Stimulated activated CD8-positive, alpha-beta memory T cell treated with anti-CD3 and anti-CD28 coated beads, Interleukin-15, amount 100 ng/mL, for 48 hours (primary cell): ENCODE measurements at regions not wholly inside any gene's neighbourhood (a gene's known extent, or its start where the extent isn't known, plus 50 kb on each side); places are given as distances from the start of the nearest gene placed in this dataset.

ENCODE experiments used
- DNase-seq, 2 donors: peaks; one replicate each; pipeline ENCODE4 v3.0.0-alpha.2; 2020; ENCODE audit warnings: low read depth in 2 of 2

GRCh38 chrX:15983034-15983433, 128.4 kb upstream of the AP1S2 start:
- no peak for DNase-seq

- DNase-seq: no peak
Measured at GRCh38 chrX:15977644-15978043, 123.0 kb upstream of the AP1S2 start.

GRCh38 chrX:15976396-15976795, 121.8 kb upstream of the AP1S2 start:
- DNase-seq: no peak

- no peak for DNase-seq
Measured at GRCh38 chrX:15973946-15974345, 119.3 kb upstream of the AP1S2 start.

DNA sequence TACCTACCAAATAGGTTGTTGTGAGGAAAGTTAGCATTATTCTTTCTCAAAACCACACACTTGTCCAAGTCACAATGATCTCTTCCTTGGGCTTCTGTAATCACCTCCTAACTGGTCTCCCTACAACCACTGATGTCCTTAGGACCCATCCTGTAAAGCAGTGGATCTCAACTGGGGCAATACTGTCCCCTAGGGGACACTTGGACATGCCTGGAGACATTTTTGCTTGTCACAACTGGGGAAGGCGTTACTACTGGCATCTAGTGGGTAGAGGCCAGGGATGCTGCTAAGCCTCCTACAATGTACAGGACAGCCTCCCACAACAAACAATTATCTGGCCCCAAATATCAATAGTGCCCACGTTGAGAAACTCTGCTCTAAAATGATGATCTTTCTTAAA, 118.7 kb upstream of the AP1S2 start:
- DNase-seq: peak in 1 of 2 donors; percentile 6

DNA sequence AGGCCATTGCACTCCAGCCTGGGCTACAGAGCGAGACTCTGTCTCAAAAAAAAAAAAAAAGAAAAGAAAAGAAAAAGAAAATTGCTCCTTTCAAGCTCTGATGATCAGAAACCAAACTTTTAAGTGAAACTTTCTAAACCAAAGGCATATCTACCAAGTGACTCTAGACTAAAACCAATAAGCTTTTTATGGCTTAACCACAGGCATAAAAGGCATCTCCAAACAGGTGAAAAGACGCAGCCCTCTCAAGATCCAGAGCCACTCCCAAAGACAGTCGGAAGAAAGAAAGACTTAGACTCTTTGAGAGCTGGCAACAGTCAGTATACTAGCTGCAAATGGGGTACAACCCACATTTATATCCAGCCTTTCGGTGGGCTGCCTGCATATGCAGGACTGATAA, 117.1 kb upstream of the AP1S2 start:
- no peak for DNase-seq

DNA sequence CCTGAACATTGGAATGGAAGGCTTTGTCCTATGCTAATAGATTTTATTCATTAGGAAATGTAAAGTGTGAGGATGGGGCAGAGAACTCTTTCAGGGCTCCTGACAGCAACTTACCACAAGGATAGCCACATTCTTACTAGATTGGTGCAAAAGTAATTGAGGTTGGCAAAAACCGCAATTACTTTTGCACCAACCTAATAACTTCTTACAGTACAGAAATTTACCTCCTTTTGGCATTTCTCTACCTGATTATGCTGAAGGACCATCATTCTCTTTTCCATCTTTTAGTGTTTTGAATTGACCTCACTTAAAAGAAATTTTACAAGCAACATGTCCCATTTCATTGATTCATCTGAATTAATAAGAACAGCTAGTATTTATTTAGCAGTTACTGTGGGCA, 109.2 kb upstream of the AP1S2 start:
- no peak for DNase-seq

DNA sequence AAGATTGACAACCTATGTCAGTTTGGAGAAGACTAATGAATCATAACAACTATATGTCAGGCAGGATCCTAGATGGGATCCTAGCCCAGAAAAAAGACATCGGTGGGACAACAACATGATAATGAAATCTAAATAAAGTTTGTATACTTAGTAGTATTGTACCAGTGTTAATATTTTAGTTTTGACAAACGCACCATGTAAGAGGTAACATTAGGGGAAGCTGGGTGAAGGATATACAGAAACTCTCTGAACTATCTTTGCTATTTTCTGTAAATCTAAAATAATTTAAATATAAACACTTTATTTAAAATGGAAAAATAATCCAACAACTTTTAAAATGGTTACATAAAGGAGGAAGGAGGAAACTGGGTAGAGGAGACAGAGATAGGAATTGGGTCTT, 105.6 kb upstream of the AP1S2 start:
- no peak for DNase-seq

DNA sequence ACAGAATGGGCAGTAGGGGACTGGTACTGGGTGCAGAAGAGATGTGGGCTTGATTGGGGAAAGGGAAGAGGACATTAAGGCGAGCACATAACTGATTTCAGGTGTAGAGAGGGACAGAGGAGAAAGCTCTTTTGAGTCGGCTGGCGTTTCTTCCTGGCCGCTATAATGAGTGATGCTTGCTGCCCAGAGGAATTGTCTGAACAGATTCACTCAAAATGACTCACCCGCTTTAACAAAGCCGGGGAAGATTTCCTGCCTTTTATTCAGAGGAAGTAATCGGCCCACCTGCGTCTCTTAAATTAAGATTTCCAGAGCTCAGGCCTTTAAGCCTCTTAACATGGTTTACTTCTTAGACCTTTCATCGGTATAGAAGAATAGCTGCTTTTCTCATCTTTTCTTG, 102.1 kb upstream of the AP1S2 start:
- DNase-seq: no peak

DNA sequence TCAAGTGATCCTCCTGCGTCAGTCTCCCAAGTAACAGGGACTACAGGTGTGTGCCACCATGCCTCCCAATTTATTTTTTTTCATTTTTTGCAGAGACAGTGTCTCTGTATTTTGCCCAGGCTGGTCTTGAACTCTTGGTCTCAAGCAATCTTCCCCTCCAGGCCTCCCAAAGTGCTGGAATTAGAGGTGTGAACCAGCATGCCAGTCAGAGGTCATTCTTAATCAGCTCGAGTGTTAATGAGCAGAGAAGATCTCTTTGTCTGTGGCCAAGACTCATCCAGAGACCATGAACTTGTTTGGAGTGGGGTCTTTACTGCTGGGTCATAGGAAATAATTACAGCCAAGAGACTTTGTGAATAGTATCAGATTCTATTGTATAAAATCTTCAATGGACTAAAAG, 99.2 kb upstream of the AP1S2 start:
- DNase-seq: no peak

DNA sequence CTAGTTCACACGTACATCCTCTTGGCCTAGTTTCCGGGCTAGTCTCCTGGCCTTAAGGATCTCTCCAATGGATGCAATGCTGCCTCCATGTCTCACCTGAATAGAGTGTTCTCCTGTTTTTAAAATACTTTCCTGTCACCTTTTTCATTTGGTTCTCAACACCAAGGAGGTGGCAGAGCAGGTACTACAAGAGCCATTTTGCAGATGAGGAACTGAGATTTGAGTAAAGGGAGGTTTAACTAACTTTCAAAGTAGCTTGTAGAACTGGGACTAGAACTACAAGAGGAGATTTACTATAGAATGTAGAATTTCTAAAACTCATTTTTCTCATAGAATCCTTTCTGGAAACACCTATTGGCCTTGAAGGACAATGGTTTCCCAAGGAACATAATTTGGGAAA, 97.6 kb upstream of the AP1S2 start:
- DNase-seq: no peak

DNA sequence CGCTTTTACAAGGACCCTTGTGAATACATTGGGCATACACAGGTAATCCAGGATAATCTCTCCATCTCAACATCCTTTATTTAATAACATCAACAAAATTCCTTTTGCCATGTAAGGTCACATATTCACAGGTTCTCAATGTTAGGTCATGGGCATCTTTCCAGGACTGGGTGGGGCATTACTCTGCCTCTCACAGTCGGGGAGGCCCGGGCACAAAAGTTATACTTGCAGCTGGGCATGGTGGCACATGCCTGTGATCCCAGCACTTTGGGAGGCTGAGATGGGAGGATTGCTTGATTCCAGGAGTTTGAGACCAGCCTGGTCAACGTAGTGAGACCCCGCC, 93.7 kb upstream of the AP1S2 start:
- no peak for DNase-seq

- no peak for DNase-seq
Measured at GRCh38 chrX:15947648-15948317, 93.2 kb upstream of the AP1S2 start.

DNA sequence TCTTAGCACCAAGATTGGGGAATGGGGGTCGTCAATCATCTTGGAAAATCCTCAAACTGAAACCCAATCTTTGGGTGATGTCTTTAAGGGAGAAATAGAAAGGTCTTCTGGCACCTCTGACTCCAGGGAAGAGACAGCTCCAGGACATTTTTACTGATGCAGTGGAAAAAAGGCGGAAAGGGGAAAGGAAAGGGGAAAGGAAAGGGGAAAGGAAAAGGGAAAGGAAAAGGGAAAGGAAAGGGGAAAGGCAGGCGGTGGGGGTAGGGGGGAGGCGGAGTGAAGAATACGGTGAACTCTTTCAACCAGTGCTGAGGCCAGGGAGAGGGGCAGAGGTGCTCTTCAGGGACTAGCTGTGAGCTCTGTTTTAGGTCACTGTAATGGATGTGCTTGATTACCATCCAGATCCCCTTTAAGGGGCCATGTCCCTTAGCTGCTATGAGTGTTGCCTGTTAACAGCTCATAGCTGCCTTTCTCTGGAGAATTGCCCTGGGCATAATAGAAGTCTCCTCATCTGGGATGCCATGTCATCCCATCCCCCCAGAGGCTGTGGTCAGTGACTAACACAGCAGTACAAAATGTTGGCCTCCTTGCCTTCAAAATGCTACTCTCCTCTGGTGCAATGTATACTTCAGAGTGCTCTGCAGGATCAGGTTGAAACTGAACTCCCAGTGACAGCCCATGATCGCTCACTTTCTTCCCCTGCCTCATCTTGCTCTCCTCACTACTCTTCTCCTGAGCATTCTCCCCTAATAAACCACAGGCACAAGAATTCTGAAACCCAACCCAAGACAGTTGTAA, 92.4 kb upstream of the AP1S2 start:
- no peak for DNase-seq

GRCh38 chrX:15943391-15943790, 88.8 kb upstream of the AP1S2 start:
- DNase-seq: no peak

DNA sequence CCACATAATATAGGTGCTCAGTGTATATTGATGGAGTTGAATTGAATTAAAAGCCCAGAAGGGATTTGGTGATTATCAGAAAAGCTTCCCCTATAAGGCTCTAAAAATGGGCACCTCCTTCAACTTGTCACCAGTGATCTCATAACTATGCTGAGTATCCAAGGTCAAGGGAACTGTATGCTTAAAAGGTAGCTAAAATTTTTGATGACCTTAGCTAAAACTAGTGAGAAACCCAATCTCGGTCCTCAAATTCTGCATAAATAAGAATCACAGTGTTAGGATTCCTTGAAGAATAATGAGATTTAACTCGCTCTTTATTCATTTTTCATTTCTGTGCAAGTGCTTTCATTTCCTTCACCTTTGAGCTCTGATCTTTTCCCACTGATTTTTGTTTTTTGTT, 87.7 kb upstream of the AP1S2 start:
- DNase-seq: no peak

DNA sequence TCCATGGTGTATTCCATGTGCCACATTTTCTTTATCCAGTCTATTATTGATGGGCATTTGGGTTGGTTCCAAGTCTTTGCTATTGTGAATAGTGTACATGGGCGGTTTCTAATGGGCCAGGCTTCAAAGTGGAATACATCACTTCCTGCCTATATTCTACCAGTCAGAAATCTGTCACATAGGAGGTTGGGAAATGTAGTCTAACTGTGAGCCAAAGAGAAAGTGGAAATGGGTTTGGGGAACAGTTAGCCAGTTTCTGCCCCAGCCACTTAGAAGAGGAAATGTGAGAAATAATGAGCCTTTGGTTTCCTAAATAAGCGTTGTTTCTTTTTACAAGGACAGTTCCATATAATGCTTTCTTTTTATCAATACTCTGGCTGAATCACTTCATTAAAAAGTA, 85.1 kb upstream of the AP1S2 start:
- no peak for DNase-seq

DNA sequence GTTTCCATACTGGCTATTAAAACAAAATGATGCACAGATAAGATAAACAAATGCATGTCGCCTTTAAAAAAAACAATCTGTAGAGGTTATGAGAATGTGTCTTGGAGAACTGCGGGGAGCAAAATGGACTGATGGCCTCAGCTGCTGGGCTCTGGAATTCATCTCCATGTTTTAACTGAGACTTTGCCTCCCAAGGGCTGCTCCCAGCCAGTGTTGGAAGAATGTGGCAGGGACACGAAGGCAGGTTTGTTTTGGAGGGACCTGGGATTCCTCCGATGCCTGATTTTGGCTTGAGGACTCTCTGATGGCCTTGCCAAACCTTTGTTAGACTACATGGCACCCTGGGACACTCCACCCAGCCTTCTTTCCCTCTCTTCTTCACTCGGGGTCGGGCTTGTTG, 83.5 kb upstream of the AP1S2 start:
- DNase-seq: no peak

DNA sequence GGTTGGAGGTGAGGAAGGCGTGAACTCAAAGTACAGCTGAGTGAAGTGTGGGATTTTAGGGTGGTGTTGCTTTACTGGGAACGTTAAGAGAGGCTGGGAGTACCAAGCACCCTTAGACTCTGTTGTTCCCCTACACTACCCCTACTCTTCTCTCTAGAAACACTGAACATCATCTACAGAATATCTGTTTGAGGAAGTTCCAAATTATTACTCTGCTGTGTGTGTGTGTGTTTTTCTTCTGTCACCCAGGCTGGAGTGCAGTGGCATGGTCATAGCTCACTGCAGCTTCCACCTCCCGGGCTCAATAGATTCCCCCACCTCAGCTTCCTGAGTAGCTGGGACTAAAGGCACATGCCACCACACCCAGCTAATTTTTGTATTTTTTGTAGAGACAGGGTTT, 76.7 kb upstream of the AP1S2 start:
- no peak for DNase-seq

DNA sequence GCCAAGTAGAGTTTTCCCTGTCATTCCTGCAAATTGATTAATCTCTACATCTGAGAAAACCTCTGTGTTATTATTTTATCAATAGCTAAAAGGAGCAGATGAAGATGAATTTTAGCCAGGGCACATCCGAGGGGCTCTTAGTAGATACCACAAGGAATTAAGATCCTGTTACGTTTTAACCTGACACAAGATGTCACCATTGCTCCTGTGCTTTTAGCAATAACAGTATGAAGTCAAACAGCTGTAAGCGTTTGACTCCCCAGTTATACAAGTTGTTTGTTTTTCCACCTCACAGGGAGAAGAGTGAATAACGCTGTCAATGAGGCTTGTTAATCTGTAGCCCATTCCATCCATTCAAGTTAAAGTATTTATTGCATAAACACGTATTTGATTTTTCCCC, 76.0 kb upstream of the AP1S2 start:
- no peak for DNase-seq

- no peak for DNase-seq
Measured at GRCh38 chrX:15929194-15929593, 74.6 kb upstream of the AP1S2 start.

DNA sequence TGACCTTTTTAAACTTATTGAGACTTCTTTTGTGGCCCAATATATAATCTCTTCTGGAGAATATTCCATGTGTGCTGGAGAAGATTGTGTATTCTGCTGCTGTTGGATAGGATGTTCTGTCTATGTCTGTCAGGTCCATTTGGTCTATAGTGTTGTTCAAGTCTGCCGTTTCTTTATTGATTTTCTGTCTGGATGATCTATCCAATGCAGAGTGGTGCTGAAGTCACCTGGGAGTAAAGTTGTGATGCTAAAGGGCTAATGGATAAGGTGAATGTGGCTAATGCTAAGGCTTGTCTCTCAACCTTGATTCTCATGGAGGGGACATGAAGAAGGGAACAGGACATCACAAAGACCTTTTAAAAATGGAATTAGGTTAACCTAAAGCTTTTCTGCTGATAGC, 72.0 kb upstream of the AP1S2 start:
- DNase-seq: no peak

GRCh38 chrX:15918003-15918402, 63.4 kb upstream of the AP1S2 start:
- DNase-seq: no peak

DNA sequence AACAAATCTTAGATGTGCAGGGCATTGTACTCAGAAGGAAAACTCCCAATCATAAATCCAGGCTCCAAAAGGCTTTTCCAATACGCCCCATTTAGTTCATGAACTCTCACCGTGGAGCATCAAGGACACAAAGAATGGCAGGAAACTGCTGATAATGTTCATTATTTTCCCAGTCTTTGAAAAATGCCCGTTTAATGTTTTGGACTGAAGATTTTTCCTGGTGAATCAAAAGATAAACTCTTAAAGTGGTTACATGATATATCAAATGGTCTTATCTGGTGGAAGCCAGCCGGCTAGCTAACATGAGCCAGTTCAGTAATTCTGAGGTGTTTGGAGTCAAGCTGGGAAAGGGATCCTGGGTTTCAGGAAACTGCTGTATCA, 62.1 kb upstream of the AP1S2 start:
- no peak for DNase-seq
